SK-N-SH treated with all-trans-retinoic acid at 6 μM for 48 hours (cell line): ENCODE measurements at regions not wholly inside any gene's neighbourhood (a gene's known extent, or its start where the extent isn't known, plus 50 kb on each side); places are given as distances from the start of the nearest gene placed in this dataset.

Experiments
- ATAC-seq: fragments of 200-7000 bp; cut with Tn5 transposase; 3 replicates; pipeline ENCODE4 v1.9.1; 2020; ENCODE audit warnings: mild to moderate bottlenecking, moderate library complexity
- ARNTL ChIP-seq: fragments of 450-650 bp; formaldehyde crosslinking; IDR thresholded peaks from 2 replicates; pipeline ENCODE4 v1.5.0; 2020; ENCODE audit warnings: low read depth, mild to moderate bottlenecking, moderate library complexity, borderline replicate concordance
- BACH2 ChIP-seq: fragments of 250-450 bp; sonication (Bioruptor Pico); IDR thresholded peaks from 2 replicates; pipeline ENCODE4 v1.9.0; 2021; ENCODE audit warnings: mild to moderate bottlenecking, borderline replicate concordance
- CSDC2 ChIP-seq: fragments of 250-450 bp; sonication (Bioruptor Pico); IDR thresholded peaks from 2 replicates; pipeline ENCODE4 v1.5.0; 2020; ENCODE audit warnings: mild to moderate bottlenecking, moderate library complexity
- ESRRG ChIP-seq: fragments of 250-450 bp; sonication (Bioruptor Pico); IDR thresholded peaks from 2 replicates; pipeline ENCODE4 v1.6.1; 2021; ENCODE audit warnings: mild to moderate bottlenecking
- GLIS3 ChIP-seq: fragments of 250-450 bp; sonication (Bioruptor Pico); IDR thresholded peaks from 2 replicates; pipeline ENCODE4 v1.5.0; 2020; ENCODE audit warnings: mild to moderate bottlenecking, moderate library complexity
- ISL1 ChIP-seq: fragments of 250-450 bp; sonication (Bioruptor Pico); IDR thresholded peaks from 2 replicates; pipeline ENCODE4 v2.1.2; 2022; ENCODE audit warnings: mild to moderate bottlenecking, moderate library complexity
- OSR1 ChIP-seq: fragments of 250-450 bp; sonication (Bioruptor Pico); IDR thresholded peaks from 2 replicates; pipeline ENCODE4 v1.8.0; 2022; ENCODE audit warnings: moderate library complexity, mild to moderate bottlenecking, inconsistent platforms
- PATZ1 ChIP-seq: fragments of 250-450 bp; sonication (Bioruptor Pico); IDR thresholded peaks from 2 replicates; pipeline ENCODE4 v1.8.0; 2020; ENCODE audit warnings: mild to moderate bottlenecking, moderate library complexity, borderline replicate concordance
- PPARA ChIP-seq: fragments of 250-450 bp; sonication (Bioruptor Pico); IDR thresholded peaks from 2 replicates; pipeline ENCODE4 v1.5.0; 2020; ENCODE audit warnings: mild to moderate bottlenecking, borderline replicate concordance
- RARB ChIP-seq: fragments of 250-450 bp; sonication (Bioruptor Pico); IDR thresholded peaks from 2 replicates; pipeline ENCODE4 v1.8.0; 2021; ENCODE audit warnings: mild to moderate bottlenecking, moderate library complexity
- TCF4 ChIP-seq: fragments of 250-450 bp; sonication (Bioruptor Pico); IDR thresholded peaks from 2 replicates; pipeline ENCODE4 v1.8.0; 2021; ENCODE audit warnings: mild to moderate bottlenecking, moderate library complexity, borderline replicate concordance
- TOX ChIP-seq: fragments of 250-450 bp; sonication (Bioruptor Pico); IDR thresholded peaks from 2 replicates; pipeline ENCODE4 v1.8.0; 2021; ENCODE audit warnings: mild to moderate bottlenecking, moderate library complexity, borderline replicate concordance
- ZC3H10 ChIP-seq: fragments of 250-450 bp; sonication (Bioruptor Pico); IDR thresholded peaks from 2 replicates; pipeline ENCODE4 v1.5.1; 2021; ENCODE audit warnings: mild to moderate bottlenecking, moderate library complexity
- ZFP3 ChIP-seq: fragments of 250-450 bp; sonication (Bioruptor Pico); IDR thresholded peaks from 2 replicates; pipeline ENCODE4 v1.5.0; 2020; ENCODE audit warnings: mild to moderate bottlenecking, moderate library complexity
- ZFP30 ChIP-seq: fragments of 450-650 bp; formaldehyde crosslinking; IDR thresholded peaks from 2 replicates; pipeline ENCODE4 v1.5.0; 2022; ENCODE audit warnings: mild to moderate bottlenecking, moderate library complexity
- ZNF565 ChIP-seq: fragments of 450-650 bp; formaldehyde crosslinking; conservative IDR thresholded peaks from 2 replicates; pipeline ENCODE4 v1.5.0; 2020; ENCODE audit warnings: low read depth, mild to moderate bottlenecking, moderate library complexity
- ZNF70 ChIP-seq: fragments of 450-650 bp; formaldehyde crosslinking; IDR thresholded peaks from 2 replicates; pipeline ENCODE4 v1.5.0; 2020; ENCODE audit warnings: mild to moderate bottlenecking, moderate library complexity
- ZNF8 ChIP-seq: fragments of 450-650 bp; formaldehyde crosslinking; IDR thresholded peaks from 2 replicates; pipeline ENCODE4 v1.5.0; 2020; ENCODE audit warnings: mild to moderate bottlenecking, moderate library complexity
- TF ChIP-seq, protein P1 (sequence below): fragments of 250-450 bp; sonication (Bioruptor Pico); IDR thresholded peaks from 2 replicates; pipeline ENCODE4 v1.8.0; 2021; ENCODE audit warnings: low read depth, mild to moderate bottlenecking, moderate library complexity, borderline replicate concordance
- TF ChIP-seq, protein P2 (sequence below): fragments of 250-450 bp; sonication (Bioruptor Pico); IDR thresholded peaks from 2 replicates; pipeline ENCODE4 v1.5.1; 2020; ENCODE audit warnings: low read depth, mild to moderate bottlenecking, moderate library complexity
- TF ChIP-seq, protein P3 (sequence below): fragments of 250-450 bp; sonication (Bioruptor Pico); IDR thresholded peaks from 2 replicates; pipeline ENCODE4 v1.5.1; 2021; ENCODE audit warnings: mild to moderate bottlenecking, moderate library complexity

- TF ChIP-seq ISL1 (no peak), RARB (CRISPR knock-in tag) (no peak), ARNTL (CRISPR knock-in tag) (no peak), TOX (CRISPR knock-in tag) (no peak), ZFP3 (no peak), ZNF565 (CRISPR knock-in tag) (no peak), TCF4 (CRISPR knock-in tag) (no peak), BACH2 (no peak), ZNF70 (no peak)
- TF ChIP-seq, protein P1, sequence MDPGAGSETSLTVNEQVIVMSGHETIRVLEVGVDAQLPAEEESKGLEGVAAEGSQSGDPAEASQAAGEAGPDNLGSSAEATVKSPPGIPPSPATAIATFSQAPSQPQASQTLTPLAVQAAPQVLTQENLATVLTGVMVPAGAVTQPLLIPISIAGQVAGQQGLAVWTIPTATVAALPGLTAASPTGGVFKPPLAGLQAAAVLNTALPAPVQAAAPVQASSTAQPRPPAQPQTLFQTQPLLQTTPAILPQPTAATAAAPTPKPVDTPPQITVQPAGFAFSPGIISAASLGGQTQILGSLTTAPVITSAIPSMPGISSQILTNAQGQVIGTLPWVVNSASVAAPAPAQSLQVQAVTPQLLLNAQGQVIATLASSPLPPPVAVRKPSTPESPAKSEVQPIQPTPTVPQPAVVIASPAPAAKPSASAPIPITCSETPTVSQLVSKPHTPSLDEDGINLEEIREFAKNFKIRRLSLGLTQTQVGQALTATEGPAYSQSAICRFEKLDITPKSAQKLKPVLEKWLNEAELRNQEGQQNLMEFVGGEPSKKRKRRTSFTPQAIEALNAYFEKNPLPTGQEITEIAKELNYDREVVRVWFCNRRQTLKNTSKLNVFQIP (CRISPR knock-in tag): no peak
- no peak for ATAC-seq
Measured at GRCh38 chr3:193853511-193854219, 260.7 kb downstream of the OPA1 start.

DNA sequence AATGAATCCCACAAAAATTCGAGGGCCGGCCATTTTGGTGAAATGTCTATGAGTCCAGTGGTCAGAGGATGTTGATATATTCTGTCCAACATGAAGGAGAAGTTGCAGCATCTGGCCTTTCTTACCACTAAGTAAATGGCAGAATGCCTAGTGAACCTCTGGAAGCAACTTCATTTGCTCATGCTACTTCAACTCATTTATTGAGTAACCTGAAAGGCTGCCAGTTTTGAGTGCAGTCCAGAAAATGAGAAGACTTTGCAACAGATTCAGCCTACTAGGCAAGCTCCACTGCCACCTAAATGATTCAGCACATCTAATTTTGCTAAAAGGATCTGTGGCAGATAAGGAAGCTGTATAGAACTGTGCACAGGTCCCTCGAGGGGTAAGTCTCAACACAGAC is 265.0 kb downstream of the OPA1 start:
- ATAC-seq: no peak
- TF ChIP-seq ZNF565 (CRISPR knock-in tag) (no peak), ISL1 (no peak), CSDC2 (CRISPR knock-in tag) (no peak), ZC3H10 (CRISPR knock-in tag) (no peak), PPARA (CRISPR knock-in tag) (no peak)

GRCh38 chr3:193859195-193859594 is 266.2 kb downstream of the OPA1 start:
- no peak for TF ChIP-seq GLIS3
- TF ChIP-seq PPARA (CRISPR knock-in tag): no peak
- TF ChIP-seq, protein P2, sequence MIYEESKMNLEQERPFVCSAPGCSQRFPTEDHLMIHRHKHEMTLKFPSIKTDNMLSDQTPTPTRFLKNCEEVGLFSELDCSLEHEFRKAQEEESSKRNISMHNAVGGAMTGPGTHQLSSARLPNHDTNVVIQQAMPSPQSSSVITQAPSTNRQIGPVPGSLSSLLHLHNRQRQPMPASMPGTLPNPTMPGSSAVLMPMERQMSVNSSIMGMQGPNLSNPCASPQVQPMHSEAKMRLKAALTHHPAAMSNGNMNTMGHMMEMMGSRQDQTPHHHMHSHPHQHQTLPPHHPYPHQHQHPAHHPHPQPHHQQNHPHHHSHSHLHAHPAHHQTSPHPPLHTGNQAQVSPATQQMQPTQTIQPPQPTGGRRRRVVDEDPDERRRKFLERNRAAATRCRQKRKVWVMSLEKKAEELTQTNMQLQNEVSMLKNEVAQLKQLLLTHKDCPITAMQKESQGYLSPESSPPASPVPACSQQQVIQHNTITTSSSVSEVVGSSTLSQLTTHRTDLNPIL (CRISPR knock-in tag): no peak
- TF ChIP-seq BACH2: no peak
- no peak for TF ChIP-seq ZNF8
- TF ChIP-seq PATZ1 (CRISPR knock-in tag): no peak
- no peak for TF ChIP-seq TOX (CRISPR knock-in tag)
- TF ChIP-seq, protein P1 (CRISPR knock-in tag): no peak
- TF ChIP-seq ZFP3: no peak
- TF ChIP-seq, protein P3, sequence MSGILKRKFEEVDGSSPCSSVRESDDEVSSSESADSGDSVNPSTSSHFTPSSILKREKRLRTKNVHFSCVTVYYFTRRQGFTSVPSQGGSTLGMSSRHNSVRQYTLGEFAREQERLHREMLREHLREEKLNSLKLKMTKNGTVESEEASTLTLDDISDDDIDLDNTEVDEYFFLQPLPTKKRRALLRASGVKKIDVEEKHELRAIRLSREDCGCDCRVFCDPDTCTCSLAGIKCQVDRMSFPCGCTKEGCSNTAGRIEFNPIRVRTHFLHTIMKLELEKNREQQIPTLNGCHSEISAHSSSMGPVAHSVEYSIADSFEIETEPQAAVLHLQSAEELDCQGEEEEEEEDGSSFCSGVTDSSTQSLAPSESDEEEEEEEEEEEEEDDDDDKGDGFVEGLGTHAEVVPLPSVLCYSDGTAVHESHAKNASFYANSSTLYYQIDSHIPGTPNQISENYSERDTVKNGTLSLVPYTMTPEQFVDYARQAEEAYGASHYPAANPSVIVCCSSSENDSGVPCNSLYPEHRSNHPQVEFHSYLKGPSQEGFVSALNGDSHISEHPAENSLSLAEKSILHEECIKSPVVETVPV: no peak
- no peak for ATAC-seq

DNA sequence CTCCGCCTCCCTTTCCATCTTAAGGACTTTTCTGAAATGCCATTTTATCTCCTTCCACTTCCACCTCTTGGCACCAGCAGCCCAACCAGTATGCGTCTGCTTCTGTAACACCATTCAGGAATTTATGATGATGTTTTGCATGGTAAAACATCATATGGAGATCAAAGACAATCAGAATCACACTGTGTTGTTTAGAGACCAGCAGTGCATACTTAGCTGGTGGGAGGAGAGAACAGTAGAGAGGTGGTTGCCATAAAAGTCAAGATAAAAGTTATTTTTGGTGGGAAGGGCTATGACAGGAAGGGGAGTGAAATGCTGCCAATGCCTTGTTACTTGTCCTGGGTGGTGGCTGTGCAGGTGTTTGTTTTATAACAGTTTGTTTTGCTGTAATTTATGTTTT is 268.0 kb downstream of the OPA1 start:
- no peak for ATAC-seq
- TF ChIP-seq, protein P3: no peak
- TF ChIP-seq ZC3H10 (CRISPR knock-in tag) (no peak), TOX (CRISPR knock-in tag) (no peak), ARNTL (CRISPR knock-in tag) (no peak), PATZ1 (CRISPR knock-in tag) (no peak), OSR1 (CRISPR knock-in tag) (no peak), ZNF70 (no peak), ZNF8 (no peak), ZFP3 (no peak), ZNF565 (CRISPR knock-in tag) (no peak), TCF4 (CRISPR knock-in tag) (no peak), ESRRG (CRISPR knock-in tag) (no peak), ZFP30 (no peak)
- TF ChIP-seq, protein P2 (CRISPR knock-in tag): no peak
